ENCODE measurements at regions not wholly inside any gene's neighbourhood (a gene's known extent, or its start where the extent isn't known, plus 50 kb on each side); places are given as distances from the start of the nearest gene placed in this dataset.

GRCh38 chr10:3704565-3705325 is 80.3 kb downstream of the KLF6 start:
- TF ChIP-seq POLR2A (IDR thresholded peaks at IDR 0.05) (no peak), CTCF (IDR thresholded peaks at IDR 0.05) (no peak)

Measured in vagina (tissue), 2 donors.